ENCODE measurements at regions not wholly inside any gene's neighbourhood (a gene's known extent, or its start where the extent isn't known, plus 50 kb on each side); places are given as distances from the start of the nearest gene placed in this dataset.

DNA sequence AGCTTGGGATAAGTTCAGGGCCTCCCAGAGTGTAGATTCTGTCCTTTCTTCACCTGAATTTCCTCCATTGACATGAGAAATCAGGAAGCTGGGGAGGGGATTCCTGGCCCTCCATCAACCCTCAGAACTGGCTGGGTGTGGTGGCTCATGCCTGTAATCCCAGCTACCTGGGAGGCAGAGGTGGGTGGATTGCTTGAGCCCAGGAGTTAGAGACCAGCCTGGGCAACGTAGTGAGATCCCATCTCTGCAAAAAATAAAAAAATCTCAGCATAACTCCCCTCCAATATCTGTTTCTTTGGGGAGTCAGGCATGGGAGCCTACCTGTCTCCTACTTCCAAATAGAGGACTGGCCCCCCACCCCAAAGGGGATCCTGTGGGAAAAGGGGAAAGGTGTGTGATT is 59.8 kb upstream of the TBX3 start:
- TF ChIP-seq POLR2A (IDR thresholded peaks at IDR 0.05; ENCODE audit: low read depth, low read length) (no peak), JUN (IDR thresholded peaks at IDR 0.05; ENCODE audit: borderline replicate concordance, insufficient read depth, insufficient read length, low read depth) (no peak), POLR2AphosphoS5 (IDR thresholded peaks at IDR 0.05; ENCODE audit: insufficient read depth, low read depth, low read length) (no peak), EZH2 (IDR thresholded peaks at IDR 0.05; ENCODE audit: borderline replicate concordance, low read depth, low read length, severe bottlenecking) (no peak)
- TF ChIP-seq, protein P1, sequence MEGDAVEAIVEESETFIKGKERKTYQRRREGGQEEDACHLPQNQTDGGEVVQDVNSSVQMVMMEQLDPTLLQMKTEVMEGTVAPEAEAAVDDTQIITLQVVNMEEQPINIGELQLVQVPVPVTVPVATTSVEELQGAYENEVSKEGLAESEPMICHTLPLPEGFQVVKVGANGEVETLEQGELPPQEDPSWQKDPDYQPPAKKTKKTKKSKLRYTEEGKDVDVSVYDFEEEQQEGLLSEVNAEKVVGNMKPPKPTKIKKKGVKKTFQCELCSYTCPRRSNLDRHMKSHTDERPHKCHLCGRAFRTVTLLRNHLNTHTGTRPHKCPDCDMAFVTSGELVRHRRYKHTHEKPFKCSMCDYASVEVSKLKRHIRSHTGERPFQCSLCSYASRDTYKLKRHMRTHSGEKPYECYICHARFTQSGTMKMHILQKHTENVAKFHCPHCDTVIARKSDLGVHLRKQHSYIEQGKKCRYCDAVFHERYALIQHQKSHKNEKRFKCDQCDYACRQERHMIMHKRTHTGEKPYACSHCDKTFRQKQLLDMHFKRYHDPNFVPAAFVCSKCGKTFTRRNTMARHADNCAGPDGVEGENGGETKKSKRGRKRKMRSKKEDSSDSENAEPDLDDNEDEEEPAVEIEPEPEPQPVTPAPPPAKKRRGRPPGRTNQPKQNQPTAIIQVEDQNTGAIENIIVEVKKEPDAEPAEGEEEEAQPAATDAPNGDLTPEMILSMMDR (IDR thresholded peaks at IDR 0.05; ENCODE audit: extremely low read depth in 1 of 2, insufficient read depth in 1 of 2, low read depth in 1 of 2, low read length in 2 of 2) = no peak
- TF ChIP-seq, protein P2, sequence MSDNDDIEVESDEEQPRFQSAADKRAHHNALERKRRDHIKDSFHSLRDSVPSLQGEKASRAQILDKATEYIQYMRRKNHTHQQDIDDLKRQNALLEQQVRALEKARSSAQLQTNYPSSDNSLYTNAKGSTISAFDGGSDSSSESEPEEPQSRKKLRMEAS (IDR thresholded peaks at IDR 0.05; ENCODE audit: insufficient read depth, insufficient read length) = no peak

Data from endothelial cell of umbilical vein (primary cell).